A673 (cell line): ENCODE measurements at regions not wholly inside any gene's neighbourhood (a gene's known extent, or its start where the extent isn't known, plus 50 kb on each side); places are given as distances from the start of the nearest gene placed in this dataset.

Experiments
- BruUV-seq: library from RNA; stranded (reverse); fragments of 400-500 nt; replicated peaks from 2 replicates; lab custom pipeline; 2021; lab: Mats Ljungman, UMichigan
- CTCF ChIA-PET: fragments of 300-600 bp; sonication (Branson Sonifier 250); formaldehyde crosslinking; loops from one replicate; lab custom pipeline; 2022; ENCODE audit warnings: antibody characterized with exemption; lab: Charles Lee
- POLR2A ChIA-PET: fragments of 300-600 bp; sonication (Branson Sonifier 250); formaldehyde crosslinking; loops from one replicate; lab custom pipeline; 2022; ENCODE audit warnings: antibody characterized with exemption; ENCODE audit not compliant: low non-redundant PET; lab: Charles Lee
- DNase-seq: peaks from one replicate; pipeline ENCODE4 v3.0.0-alpha.2; 2015; ENCODE audit warnings: low spot score
- H3K27ac ChIP-seq: fragments of 200-600 bp; sonication (generic); 2 replicates; pipeline ENCODE4 v1.5.1; 2016; ENCODE audit warnings: mixed run types, low read depth, mild to moderate bottlenecking, mixed read lengths, antibody characterized with exemption, low read length; ENCODE audit not compliant: poor library complexity, severe bottlenecking
- H3K27me3 ChIP-seq: fragments of 200-600 bp; sonication (generic); replicated peaks from 2 replicates; pipeline ENCODE4 v1.6.1; 2017; ENCODE audit warnings: mixed run types, low read depth, mild to moderate bottlenecking, mixed read lengths, antibody characterized with exemption, low read length; ENCODE audit not compliant: insufficient read depth, poor library complexity
- H3K36me3 ChIP-seq: fragments of 200-600 bp; sonication (generic); 2 replicates; pipeline ENCODE4 v1.6.1; 2016; ENCODE audit warnings: mixed run types, mild to moderate bottlenecking, mixed read lengths, antibody characterized with exemption, low read length; ENCODE audit not compliant: insufficient read depth, poor library complexity, severe bottlenecking
- H3K4me1 ChIP-seq: fragments of 200-600 bp; sonication (generic); 2 replicates; pipeline ENCODE4 v1.6.1; 2017; ENCODE audit warnings: mixed run types, mild to moderate bottlenecking, mixed read lengths, antibody characterized with exemption, low read length; ENCODE audit not compliant: insufficient read depth, poor library complexity, severe bottlenecking
- H3K4me3 ChIP-seq: fragments of 200-600 bp; sonication (generic); 2 replicates; pipeline ENCODE4 v1.5.1; 2016; ENCODE audit warnings: low read depth, mixed run types, mild to moderate bottlenecking, mixed read lengths, low read length; ENCODE audit not compliant: poor library complexity, severe bottlenecking
- H3K9me3 ChIP-seq: fragments of 200-600 bp; sonication (generic); 2 replicates; pipeline ENCODE4 v1.6.1; 2016; ENCODE audit warnings: mixed run types, low read depth, mild to moderate bottlenecking, mixed read lengths, antibody characterized with exemption, low read length; ENCODE audit not compliant: poor library complexity, severe bottlenecking
- CTCF ChIP-seq: fragments of 300-800, 200-600 bp; sonication (generic); conservative IDR thresholded peaks from 2 replicates; pipeline ENCODE4 v1.5.1; 2017; ENCODE audit warnings: low read depth, mild to moderate bottlenecking, antibody characterized with exemption, low read length, moderate library complexity, mixed read lengths
- EZH2 ChIP-seq: fragments of 200-600 bp; sonication (generic); IDR thresholded peaks from 2 replicates; pipeline ENCODE4 v1.6.1; 2017; ENCODE audit warnings: borderline replicate concordance, low read depth, mild to moderate bottlenecking, mixed read lengths, antibody characterized with exemption, low read length; ENCODE audit not compliant: poor library complexity, severe bottlenecking
- intact Hi-C: fragments of 100-400 bp; cut with micrococcal nuclease; formaldehyde crosslinking; loops from one replicate; pipeline ENCODE4 v1.10.0; 2022; ENCODE audit not compliant: unreplicated experiment

DNA sequence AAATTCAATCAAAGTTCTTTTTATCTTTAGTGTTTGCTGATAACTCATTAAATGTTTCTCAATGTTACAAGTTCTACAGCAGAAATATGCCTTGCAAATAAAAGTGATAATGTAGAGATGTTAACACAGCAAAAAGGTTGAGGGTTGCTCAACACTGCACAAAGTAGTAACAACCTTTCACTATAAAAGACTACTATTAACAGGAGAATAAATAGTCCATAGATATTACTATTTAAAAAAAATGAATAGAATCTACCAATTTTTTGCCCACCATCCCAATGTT, 378.1 kb downstream of the RBM43 start:
- ChIA-PET CTCF (no interaction called here), POLR2A (no interaction called here)
- no peak overlapping the region for H3K4me3 ChIP-seq
- DNase-seq = no peak
- H3K4me1 ChIP-seq = peaks cover 3% of the 10 kb centered on the region
- intact Hi-C loops = no loop called here
- no peaks in the 10 kb centered on the region for H3K36me3 ChIP-seq
- no peak overlapping the region for H3K27ac ChIP-seq
- no peaks in the 10 kb centered on the region for H3K27me3 ChIP-seq
- no TSS peak for BruUV-seq
- TF ChIP-seq CTCF = no peak
- TF ChIP-seq EZH2 = no peak
- no peaks in the 10 kb centered on the region for H3K9me3 ChIP-seq

DNA sequence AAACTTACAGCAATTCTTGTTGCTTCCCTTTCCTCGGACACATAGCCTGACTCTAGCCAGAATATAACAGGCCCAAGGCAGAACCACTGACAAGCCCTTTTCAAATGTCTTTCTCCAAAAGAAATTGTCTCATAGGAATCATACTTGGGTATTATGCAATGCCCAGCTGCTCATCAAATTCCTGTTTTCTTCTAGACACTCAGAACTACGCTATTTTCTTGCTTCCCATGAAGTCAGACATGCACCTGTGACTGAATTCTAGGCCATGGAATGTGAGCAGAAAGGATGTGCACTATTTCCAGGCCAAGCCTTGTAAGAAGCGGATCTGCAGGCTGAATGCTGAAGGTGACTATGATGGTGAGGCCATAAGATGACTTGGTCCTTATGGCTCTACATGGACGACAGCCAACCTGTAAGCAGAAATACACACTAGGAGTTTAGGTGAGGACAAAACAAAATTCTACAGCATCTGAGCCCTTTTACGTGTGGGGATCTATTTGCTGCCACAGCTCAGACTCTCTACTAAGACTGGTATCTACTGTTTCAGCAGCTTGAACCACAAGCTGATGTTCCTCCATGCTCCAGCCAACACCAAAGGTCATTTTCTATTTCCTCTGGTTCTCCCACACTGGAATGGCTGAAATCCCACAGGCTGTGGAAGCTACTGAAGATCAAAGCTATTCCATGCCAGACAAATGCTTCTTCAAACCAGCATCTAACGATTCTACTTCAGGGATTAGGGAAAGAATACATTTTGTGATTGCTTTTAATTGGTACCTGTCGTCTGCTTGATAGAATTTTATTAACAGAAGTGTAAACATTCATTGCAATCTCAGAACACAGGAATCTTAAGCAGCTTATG, 378.7 kb downstream of the RBM43 start:
- Histone ChIP-seq H3K27me3 (no peaks in the 10 kb centered on the region), H3K9me3 (no peaks in the 10 kb centered on the region), H3K4me1 (peaks cover 3% of the 10 kb centered on the region), H3K27ac (no peak overlapping the region), H3K4me3 (no peak overlapping the region), H3K36me3 (no peaks in the 10 kb centered on the region)
- POLR2A ChIA-PET = no interaction called here
- no peak for DNase-seq
- CTCF ChIA-PET = interaction anchor here (0.5 kb wide), 1 partner anchor 17 kb away, joined by 4 read pairs; no protein-coding TSS in a partner anchor
- BruUV-seq = no TSS peak
- intact Hi-C loops = no loop called here
- TF ChIP-seq EZH2 = no peak
- no peak for TF ChIP-seq CTCF

- POLR2A ChIA-PET = no interaction called here
These were observed 380.7 kb downstream of the RBM43 start for GRCh38 chr2:150880986-150881385.

More at GRCh38 chr2:150880986-150881385, 380.7 kb downstream of the RBM43 start:
- intact Hi-C loops = no loop called here
- peaks cover 3% of the 10 kb centered on the region for H3K4me1 ChIP-seq
- no peak for TF ChIP-seq CTCF
- TF ChIP-seq EZH2 = no peak
- CTCF ChIA-PET = no interaction called here
- no peaks in the 10 kb centered on the region for H3K36me3 ChIP-seq
- no peaks in the 10 kb centered on the region for H3K27me3 ChIP-seq
- BruUV-seq = no TSS peak
- no peaks in the 10 kb centered on the region for H3K9me3 ChIP-seq
- H3K4me3 ChIP-seq = no peak overlapping the region
- no peak for DNase-seq
- H3K27ac ChIP-seq = no peak overlapping the region
